Fibroblast of lung (primary cell): ENCODE measurements at regions not wholly inside any gene's neighbourhood (a gene's known extent, or its start where the extent isn't known, plus 50 kb on each side); places are given as distances from the start of the nearest gene placed in this dataset.

Experiments
- DNase-seq, 2 donors: peaks; one replicate each; pipeline versions ENCODE4 v3.0.0 to v3.0.0-alpha.2; 2010; ENCODE audit warnings: low read depth in 2 of 2
- H2AFZ ChIP-seq: 2 replicates; pipeline ENCODE4 v1.5.1; 2012; ENCODE audit warnings: low read length, control low read depth, inconsistent platforms
- H3K27ac ChIP-seq: 2 replicates; pipeline ENCODE4 v1.5.1; 2011; ENCODE audit warnings: low read length, control low read depth; ENCODE audit not compliant: insufficient read depth
- H3K27me3 ChIP-seq: 2 replicates; pipeline ENCODE4 v1.5.1; 2011; ENCODE audit warnings: mild to moderate bottlenecking, low read length; ENCODE audit not compliant: control insufficient read depth, insufficient read depth
- H3K36me3 ChIP-seq: 2 replicates; pipeline ENCODE4 v1.5.1; 2011; ENCODE audit warnings: low read length; ENCODE audit not compliant: control insufficient read depth, insufficient read depth
- H3K4me1 ChIP-seq: 2 replicates; pipeline ENCODE4 v1.5.1; 2011; ENCODE audit warnings: low read length; ENCODE audit not compliant: control insufficient read depth, insufficient read depth; ENCODE audit errors: extremely low read depth
- H3K4me2 ChIP-seq: 2 replicates; pipeline ENCODE4 v1.5.1; 2011; ENCODE audit warnings: low read length, control low read depth; ENCODE audit not compliant: insufficient read depth; ENCODE audit errors: extremely low read depth
- H3K4me3 ChIP-seq, 4 experiments: fragments of 200-600 bp in 1 of 4; sonication (generic) in 1 of 4; replicated peaks in 1 of 4; 2 replicates each; pipeline ENCODE4 v1.5.1; 2011 to 2016; ENCODE audit warnings: low read length in 4 of 4, low read depth in 3 of 4, mild to moderate bottlenecking in 3 of 4, control low read depth in 2 of 4, inconsistent platforms in 1 of 4, mixed read lengths in 1 of 4; ENCODE audit not compliant: insufficient read depth in 1 of 4; ENCODE audit errors: control extremely low read depth in 1 of 4
- H3K79me2 ChIP-seq: 2 replicates; pipeline ENCODE4 v1.5.1; 2012; ENCODE audit warnings: mild to moderate bottlenecking, low read length, inconsistent platforms; ENCODE audit not compliant: control insufficient read depth, insufficient read depth
- H3K9ac ChIP-seq: 2 replicates; pipeline ENCODE4 v1.5.1; 2011; ENCODE audit warnings: mild to moderate bottlenecking, low read length, control low read depth; ENCODE audit not compliant: insufficient read depth
- H3K9me3 ChIP-seq: 2 replicates; pipeline ENCODE4 v1.5.1; 2012; ENCODE audit warnings: low read depth, low read length; ENCODE audit not compliant: control insufficient read depth, insufficient read depth
- H4K20me1 ChIP-seq: 2 replicates; pipeline ENCODE4 v1.5.1; 2011; ENCODE audit warnings: low read length; ENCODE audit not compliant: control insufficient read depth, insufficient read depth; ENCODE audit errors: extremely low read depth
- EZH2 ChIP-seq: IDR thresholded peaks from 2 replicates; pipeline ENCODE4 v1.5.1; 2012; ENCODE audit warnings: low read length, control low read depth, mild to moderate bottlenecking; ENCODE audit errors: missing control alignments
- TF ChIP-seq, protein P1 (sequence below), 2 donors: IDR thresholded peaks in 1 of 2; conservative IDR thresholded peaks in 1 of 2; 1 replicate in 1 of 2; 2 replicates in 1 of 2; pipeline ENCODE4 v1.5.1; 2011 to 2012; ENCODE audit warnings: low read length in 2 of 2, control low read depth in 1 of 2, inconsistent platforms in 1 of 2, low read depth in 1 of 2, mild to moderate bottlenecking in 1 of 2

DNA sequence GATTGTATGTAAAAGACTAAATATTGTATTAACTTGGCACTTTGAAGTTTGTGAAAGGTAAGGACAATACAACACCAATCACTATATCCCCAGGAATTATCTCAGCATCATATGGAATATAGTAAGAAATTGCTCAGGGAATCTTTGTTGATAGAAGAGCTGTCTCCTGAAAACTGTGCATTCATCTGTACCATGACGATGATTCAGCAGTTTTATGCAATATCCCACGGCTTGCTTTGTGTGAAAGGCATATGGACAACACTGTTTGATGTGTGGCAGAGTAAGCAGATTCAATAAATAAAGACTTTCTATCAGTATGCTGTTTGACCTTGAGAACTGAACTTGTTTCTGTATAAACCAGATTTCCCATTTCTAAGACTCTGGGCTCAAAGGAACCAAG, 147.5 kb upstream of the PLN start:
- H3K9me3 ChIP-seq, result no peaks in the 10 kb centered on the region
- DNase-seq, result peak in 1 of 2 donors; percentile 29
- H3K4me2 ChIP-seq, result no peak overlapping the region
- no peak overlapping the region for H2AFZ ChIP-seq
- no peaks in the 10 kb centered on the region for H3K36me3 ChIP-seq
- no peaks in the 10 kb centered on the region for H3K4me1 ChIP-seq
- H3K4me3 ChIP-seq, result no peak overlapping the region
- H3K9ac ChIP-seq, result no peak overlapping the region
- H3K79me2 ChIP-seq, result no peaks in the 10 kb centered on the region
- H4K20me1 ChIP-seq, result no peaks in the 10 kb centered on the region
- no peaks in the 10 kb centered on the region for H3K27me3 ChIP-seq
- TF ChIP-seq EZH2, result no peak
- TF ChIP-seq, protein P1, sequence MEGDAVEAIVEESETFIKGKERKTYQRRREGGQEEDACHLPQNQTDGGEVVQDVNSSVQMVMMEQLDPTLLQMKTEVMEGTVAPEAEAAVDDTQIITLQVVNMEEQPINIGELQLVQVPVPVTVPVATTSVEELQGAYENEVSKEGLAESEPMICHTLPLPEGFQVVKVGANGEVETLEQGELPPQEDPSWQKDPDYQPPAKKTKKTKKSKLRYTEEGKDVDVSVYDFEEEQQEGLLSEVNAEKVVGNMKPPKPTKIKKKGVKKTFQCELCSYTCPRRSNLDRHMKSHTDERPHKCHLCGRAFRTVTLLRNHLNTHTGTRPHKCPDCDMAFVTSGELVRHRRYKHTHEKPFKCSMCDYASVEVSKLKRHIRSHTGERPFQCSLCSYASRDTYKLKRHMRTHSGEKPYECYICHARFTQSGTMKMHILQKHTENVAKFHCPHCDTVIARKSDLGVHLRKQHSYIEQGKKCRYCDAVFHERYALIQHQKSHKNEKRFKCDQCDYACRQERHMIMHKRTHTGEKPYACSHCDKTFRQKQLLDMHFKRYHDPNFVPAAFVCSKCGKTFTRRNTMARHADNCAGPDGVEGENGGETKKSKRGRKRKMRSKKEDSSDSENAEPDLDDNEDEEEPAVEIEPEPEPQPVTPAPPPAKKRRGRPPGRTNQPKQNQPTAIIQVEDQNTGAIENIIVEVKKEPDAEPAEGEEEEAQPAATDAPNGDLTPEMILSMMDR (conservative IDR thresholded peaks at IDR 0.05 in 1 of 2, IDR thresholded peaks at IDR 0.05 in 1 of 2; ENCODE audit: low read depth in 1 of 2, low read length in 2 of 2), result no peak
- no peak overlapping the region for H3K27ac ChIP-seq

DNA sequence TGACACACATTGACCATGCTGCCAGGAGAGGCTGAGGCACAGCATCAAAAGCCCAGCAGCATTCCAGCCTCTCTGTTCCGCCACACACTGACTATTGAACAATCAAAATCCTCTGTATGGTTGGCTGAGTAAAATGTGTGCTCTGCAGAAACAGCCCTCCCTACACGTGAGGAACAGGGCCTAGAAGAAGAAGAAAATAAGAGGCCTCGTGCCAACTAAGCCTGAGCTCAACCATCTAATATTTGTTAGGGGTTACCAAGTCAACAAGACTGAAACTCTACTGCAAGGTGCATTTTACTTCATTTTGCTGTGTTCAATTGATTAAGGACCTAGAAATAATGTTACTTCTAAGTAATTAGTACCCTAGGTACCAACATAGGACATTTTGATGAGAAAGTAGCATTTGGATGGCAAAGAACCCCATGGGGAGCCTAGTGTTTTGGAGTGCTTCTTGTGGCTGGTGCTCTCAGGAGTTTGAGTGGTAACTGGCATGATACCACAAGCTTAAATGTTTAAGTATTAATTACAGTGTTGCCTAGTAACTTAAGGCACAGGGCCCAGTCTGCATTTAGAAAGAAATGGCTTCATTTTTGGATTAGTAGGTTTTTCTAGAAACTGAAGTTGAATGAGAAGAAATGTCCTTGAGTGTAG, 146.6 kb upstream of the PLN start:
- no peak for DNase-seq
- TF ChIP-seq, protein P1 (conservative IDR thresholded peaks at IDR 0.05 in 1 of 2, IDR thresholded peaks at IDR 0.05 in 1 of 2; ENCODE audit: low read depth in 1 of 2, low read length in 2 of 2), result no peak
- no peak for TF ChIP-seq EZH2

DNA sequence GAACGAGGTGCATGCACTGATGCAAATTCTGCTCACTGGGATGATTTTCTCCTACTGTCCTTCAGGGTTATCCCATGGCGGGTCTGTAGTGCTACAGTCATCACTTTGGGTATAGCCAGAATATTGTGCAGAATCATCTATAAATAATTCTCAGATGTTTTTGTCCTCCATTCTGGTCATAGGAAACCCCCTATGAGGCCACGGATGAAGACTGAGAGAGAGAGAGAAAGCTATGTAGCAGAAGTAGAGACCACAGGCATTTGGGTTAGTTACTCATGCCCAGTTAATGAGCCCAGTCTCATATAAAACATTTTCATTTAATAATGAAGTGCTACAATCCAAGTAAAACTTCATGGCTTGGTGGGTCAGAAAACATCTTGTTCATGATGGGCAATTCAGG, 145.1 kb upstream of the PLN start:
- peak in 1 of 2 donors; percentile 62 for DNase-seq
- Histone ChIP-seq H3K27me3 (no peaks in the 10 kb centered on the region), H3K4me2 (no peak overlapping the region), H3K79me2 (no peaks in the 10 kb centered on the region), H3K9ac (no peak overlapping the region), H4K20me1 (no peaks in the 10 kb centered on the region), H3K9me3 (no peaks in the 10 kb centered on the region), H3K4me1 (no peaks in the 10 kb centered on the region), H2AFZ (no peak overlapping the region), H3K4me3 (no peak overlapping the region), H3K36me3 (no peaks in the 10 kb centered on the region), H3K27ac (no peak overlapping the region)
- TF ChIP-seq, protein P1 (conservative IDR thresholded peaks at IDR 0.05 in 1 of 2, IDR thresholded peaks at IDR 0.05 in 1 of 2; ENCODE audit: low read depth in 1 of 2, low read length in 2 of 2), result no peak
- TF ChIP-seq EZH2, result no peak

More for the DNA sequence above, 146.6 kb upstream of the PLN start:
- Histone ChIP-seq H3K27me3 (no peaks in the 10 kb centered on the region), H3K9ac (no peak overlapping the region), H4K20me1 (no peaks in the 10 kb centered on the region), H3K4me1 (no peaks in the 10 kb centered on the region), H3K4me2 (no peak overlapping the region), H3K27ac (no peak overlapping the region), H2AFZ (no peak overlapping the region), H3K36me3 (no peaks in the 10 kb centered on the region), H3K9me3 (no peaks in the 10 kb centered on the region), H3K79me2 (no peaks in the 10 kb centered on the region), H3K4me3 (no peak overlapping the region)
